HG02943 (cell line): ENCODE measurements at regions not wholly inside any gene's neighbourhood (a gene's known extent, or its start where the extent isn't known, plus 50 kb on each side); places are given as distances from the start of the nearest gene placed in this dataset.

ENCODE experiments used
- ATAC-seq: cut with Tn5 transposase; IDR thresholded peaks from one replicate; pipeline ENCODE4 v1.9.1; 2021; ENCODE audit warnings: mild to moderate bottlenecking, low read depth, moderate library complexity; ENCODE audit not compliant: unreplicated experiment

- no peak for ATAC-seq
Observed at GRCh38 chr14:53810221-53810620, 146.4 kb downstream of the BMP4 start.

DNA sequence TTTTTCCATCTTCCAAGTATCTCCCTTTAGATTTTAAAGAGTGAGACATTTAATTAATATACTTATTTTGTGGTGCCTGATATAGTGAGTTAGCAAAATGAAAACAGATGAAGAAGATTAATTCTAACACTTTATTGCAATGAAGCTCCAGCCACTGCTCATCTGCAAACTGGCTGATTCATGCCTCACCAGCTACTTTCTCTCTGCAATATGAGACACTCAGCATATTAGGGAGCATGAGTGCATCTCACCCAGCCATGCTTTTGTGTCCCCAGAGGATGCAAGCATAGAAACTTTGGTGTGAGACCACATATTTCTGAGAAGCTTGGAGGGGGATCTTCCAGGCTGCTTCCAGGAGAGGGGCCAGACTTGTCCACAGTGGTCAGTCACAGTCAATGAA is 148.6 kb downstream of the BMP4 start:
- no peak for ATAC-seq

DNA sequence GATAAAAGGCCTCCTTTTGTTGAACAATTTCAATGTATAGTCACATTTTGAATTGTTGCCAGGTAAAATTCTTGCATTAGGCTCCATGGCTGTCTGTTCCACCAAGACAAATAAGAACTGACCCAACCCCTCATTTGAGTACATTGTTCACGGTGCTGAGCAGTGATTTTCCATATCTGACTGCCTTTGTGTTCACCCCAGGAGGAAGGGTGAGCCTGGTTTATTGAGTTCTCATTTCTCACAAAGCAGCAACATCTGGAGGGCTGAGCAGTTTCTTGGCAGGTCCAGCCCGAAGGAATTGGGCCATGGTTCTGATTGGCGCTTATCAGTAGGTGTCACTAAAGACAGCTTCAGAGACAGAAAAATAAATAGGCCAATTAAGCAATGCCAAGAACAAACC is 149.1 kb downstream of the BMP4 start:
- no peak for ATAC-seq

GRCh38 chr14:53807108-53807507 is 149.5 kb downstream of the BMP4 start:
- ATAC-seq, result no peak

- no peak for ATAC-seq
Observed at GRCh38 chr14:53796734-53797133, 159.9 kb downstream of the BMP4 start.

GRCh38 chr14:53793790-53794505 is 162.7 kb downstream of the BMP4 start:
- ATAC-seq, result no peak

DNA sequence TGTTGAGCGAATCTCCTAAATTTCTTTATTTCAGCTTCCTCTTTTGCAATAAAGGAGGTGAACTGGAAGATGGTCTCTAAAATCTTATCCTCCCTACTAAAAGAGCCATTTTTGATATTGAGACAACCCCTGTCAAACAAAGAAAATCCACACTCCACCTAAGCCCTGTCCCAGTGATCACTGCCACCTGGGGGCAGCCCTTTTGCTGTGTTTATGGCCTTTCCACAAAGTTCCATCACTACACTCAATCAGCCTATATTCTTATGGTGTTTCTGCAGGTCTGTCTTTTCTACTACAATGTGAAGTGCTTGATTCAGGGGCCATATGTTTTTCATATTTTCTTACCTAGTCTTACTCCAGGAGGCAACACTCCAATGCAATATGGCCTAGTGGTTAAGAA is 163.7 kb downstream of the BMP4 start:
- no peak for ATAC-seq

- no peak for ATAC-seq
Observed at GRCh38 chr14:53790731-53791500, 165.7 kb downstream of the BMP4 start.

GRCh38 chr14:53788566-53788965 is 168.1 kb downstream of the BMP4 start:
- ATAC-seq, result no peak

DNA sequence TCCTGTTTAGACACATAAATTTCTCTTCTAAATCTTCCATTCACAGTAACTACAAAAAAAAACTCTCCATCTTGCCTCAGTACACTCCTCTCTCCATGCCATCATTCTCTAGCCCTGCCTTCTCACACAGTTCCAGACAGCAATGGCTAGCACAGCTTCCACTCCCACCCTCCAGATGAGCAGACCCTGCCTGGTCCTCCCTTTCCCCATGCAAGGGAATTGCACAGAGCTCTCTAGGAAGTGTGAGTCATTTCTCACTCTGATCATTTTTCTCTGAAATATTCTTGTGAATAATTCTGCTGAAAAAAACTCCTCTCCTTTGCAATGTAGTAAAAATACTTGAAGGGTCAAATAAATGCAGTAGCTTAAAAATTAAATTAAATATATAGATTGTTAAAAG is 170.6 kb downstream of the BMP4 start:
- no peak for ATAC-seq

GRCh38 chr14:53784688-53785087 is 171.9 kb downstream of the BMP4 start:
- no peak for ATAC-seq

GRCh38 chr14:53783256-53783655 is 173.4 kb downstream of the BMP4 start:
- no peak for ATAC-seq

DNA sequence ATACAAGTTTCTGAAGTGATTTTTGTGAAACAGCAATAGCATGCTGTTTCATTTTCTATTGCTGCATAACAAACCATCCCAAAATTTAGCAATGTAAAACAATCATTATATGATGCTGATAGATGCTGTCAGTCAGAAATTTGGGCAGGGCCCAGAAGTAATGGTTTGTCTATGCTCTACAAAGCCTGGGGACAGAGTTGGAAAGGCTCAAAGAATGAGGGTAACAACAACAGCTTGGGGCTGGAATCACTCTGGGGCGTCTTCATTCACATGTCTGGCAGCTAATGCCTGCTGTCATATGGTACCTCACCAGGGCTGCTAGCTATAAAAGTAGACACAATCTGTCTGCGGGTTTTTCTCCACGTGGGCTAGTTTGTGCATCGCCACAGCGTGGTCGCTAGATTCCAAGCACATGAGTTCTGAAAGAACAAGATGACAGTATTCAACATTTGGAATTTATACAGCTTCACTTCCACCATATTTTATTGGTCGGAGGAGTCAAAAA is 176.5 kb downstream of the BMP4 start:
- no peak for ATAC-seq

DNA sequence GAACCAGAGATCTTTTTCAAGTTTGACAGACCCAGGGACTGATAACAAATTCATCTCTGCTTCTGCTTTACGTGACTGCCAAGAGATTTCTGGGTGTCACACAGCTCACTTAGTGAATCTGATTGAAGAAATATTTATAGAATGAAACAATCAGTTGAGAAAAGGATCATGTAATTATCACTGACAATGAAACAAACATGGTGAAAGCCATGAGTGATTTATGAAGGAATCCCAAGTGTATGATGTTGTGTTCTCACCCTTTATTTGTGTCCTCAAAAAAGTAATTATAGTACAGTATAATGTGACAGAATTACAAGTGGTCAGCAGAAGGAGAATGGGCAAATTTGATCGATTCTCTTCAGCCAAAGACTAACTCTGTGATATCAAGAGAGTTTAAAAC is 177.3 kb downstream of the BMP4 start:
- no peak for ATAC-seq

DNA sequence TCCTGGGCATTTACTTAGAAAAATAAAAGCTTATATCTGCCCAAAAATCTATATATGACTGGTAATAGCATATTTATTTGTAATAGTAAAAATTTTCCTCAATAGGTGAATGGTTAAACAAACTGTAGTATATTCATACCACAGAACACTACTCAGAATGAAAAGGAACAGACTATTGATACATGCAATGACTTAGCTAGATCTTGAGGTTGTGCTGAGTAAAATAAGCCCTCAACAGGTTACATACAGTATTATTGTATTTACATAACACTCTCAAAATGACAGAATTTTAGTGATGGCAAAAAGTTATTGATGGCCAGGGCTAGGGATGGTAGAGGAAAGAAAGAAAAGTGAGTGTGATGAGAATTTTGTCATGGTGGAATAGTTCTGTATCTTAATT is 178.4 kb downstream of the BMP4 start:
- no peak for ATAC-seq

GRCh38 chr14:53772936-53773335 is 183.7 kb downstream of the BMP4 start:
- ATAC-seq, result no peak

- ATAC-seq, result no peak
Observed at GRCh38 chr14:53767566-53767965, 189.1 kb downstream of the BMP4 start.

DNA sequence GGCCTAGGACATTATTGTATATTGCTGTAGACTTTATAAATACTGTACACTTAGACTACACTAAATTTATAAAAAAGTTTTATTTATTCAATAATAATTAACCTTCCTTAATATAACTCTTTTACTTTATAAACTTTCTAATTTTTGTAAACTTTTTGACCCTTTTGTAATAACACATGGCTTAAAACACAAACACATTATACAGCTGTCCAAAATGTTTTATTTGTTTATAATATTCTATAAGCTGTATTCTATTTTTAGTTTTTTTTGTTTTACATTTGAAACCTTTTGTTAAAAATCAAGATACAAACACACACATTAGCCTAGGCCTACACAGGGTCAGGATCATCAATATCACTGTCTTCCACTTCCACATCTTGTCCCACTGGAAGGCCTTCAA is 190.0 kb downstream of the BMP4 start:
- ATAC-seq, result no peak

GRCh38 chr14:53766106-53766505 is 190.5 kb downstream of the BMP4 start:
- no peak for ATAC-seq

GRCh38 chr14:53764846-53765245 is 191.8 kb downstream of the BMP4 start:
- no peak for ATAC-seq

GRCh38 chr14:53758141-53758540 is 198.5 kb downstream of the BMP4 start:
- no peak for ATAC-seq

DNA sequence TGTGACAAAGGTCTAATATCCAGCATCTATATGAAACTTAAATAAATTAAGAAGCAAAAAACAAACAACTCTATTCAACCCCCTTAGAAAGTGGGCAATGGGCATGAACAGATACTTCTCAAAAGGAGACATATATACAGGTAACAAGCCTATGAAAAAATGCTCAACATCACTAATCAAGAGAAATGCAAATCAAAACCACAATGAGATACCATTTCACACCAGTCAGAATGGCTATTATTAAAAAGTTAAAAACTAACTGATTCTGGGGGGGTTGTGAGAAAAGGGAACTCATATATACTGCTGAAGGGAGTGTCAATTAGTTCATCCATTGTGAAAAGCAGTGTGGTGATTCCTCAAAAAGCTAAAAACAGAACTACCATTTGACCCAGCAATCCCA is 198.9 kb downstream of the BMP4 start:
- no peak for ATAC-seq
